ENCODE measurements at regions not wholly inside any gene's neighbourhood (a gene's known extent, or its start where the extent isn't known, plus 50 kb on each side); places are given as distances from the start of the nearest gene placed in this dataset.

DNA sequence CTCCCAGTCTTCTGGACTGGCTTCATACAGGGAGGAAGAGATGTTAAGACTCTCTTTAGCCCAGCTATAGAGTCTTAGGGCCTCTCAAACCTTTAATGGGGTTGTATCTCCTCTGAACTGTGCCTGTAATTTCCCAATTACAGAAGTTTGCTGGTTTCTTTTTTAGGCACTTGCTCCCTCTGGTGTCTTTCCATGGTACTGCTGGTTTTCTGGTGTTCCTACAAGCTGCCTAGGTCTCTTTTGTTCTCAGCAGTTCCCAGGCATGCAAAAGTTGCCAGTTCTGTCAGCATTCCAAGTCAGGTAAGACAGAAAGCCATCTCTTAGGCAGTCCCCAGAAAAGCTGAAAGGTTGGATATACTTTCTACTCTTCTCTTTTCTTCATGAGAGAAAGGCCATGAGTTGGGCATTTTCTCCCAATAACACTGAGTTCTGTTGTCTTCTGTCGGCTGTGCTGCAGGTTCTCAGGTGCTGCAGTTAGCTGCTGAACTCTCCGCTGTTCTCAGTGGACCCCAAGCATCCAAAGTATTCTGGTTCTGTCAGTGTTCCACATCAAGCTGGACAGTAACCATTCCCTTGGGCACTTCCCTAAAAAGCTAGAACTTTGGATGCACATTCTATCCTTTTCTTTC is 54.4 kb upstream of the EHHADH start:
- TF ChIP-seq POLR2A (IDR thresholded peaks at IDR 0.05; ENCODE audit: low read depth, low read length) (no peak), TAF1 (IDR thresholded peaks at IDR 0.05; ENCODE audit: low read depth, low read length) (no peak), POLR2AphosphoS5 (IDR thresholded peaks at IDR 0.05; ENCODE audit: low read depth, low read length) (no peak), POU2F2 (IDR thresholded peaks at IDR 0.05; ENCODE audit: low read depth, low read length) (no peak), SPI1 (IDR thresholded peaks at IDR 0.05; ENCODE audit: low read depth, low read length) (no peak)
